ENCODE measurements at regions not wholly inside any gene's neighbourhood (a gene's known extent, or its start where the extent isn't known, plus 50 kb on each side); places are given as distances from the start of the nearest gene placed in this dataset.

GRCh38 chr5:158422653-158423515, 563.9 kb upstream of the CLINT1 start:
- Histone ChIP-seq H3K27ac (ENCODE audit: control insufficient read depth, insufficient read depth) (no peak overlapping the region), H3K36me3 (ENCODE audit: control insufficient read depth in 2 of 2, insufficient read depth in 2 of 2, low read length in 1 of 2) (no peaks in the 10 kb centered on the region), H4K20me1 (ENCODE audit: control insufficient read depth, insufficient read depth) (no peaks in the 10 kb centered on the region), H3K4me3 (no peak overlapping the region), H3K4me2 (ENCODE audit: control insufficient read depth, insufficient read depth) (no peak overlapping the region), H3K9ac (ENCODE audit: control insufficient read depth, insufficient read depth, low read length) (no peak overlapping the region), H3K27me3 (replicated peaks in 1 of 2; ENCODE audit: control insufficient read depth in 2 of 2, insufficient read depth in 2 of 2, low read length in 1 of 2) (no peaks in the 10 kb centered on the region), H3K9me3 (replicated peaks; ENCODE audit: control insufficient read depth, insufficient read depth, low read length) (no peaks in the 10 kb centered on the region; the same call in 1 of the 3 replicates), H3K79me2 (ENCODE audit: control insufficient read depth, insufficient read depth, low read length) (no peaks in the 10 kb centered on the region), H3K4me1 (ENCODE audit: control insufficient read depth, insufficient read depth, low read length) (no peaks in the 10 kb centered on the region), H2AFZ (ENCODE audit: control insufficient read depth, low read depth, low read length) (no peak overlapping the region)
- TF ChIP-seq BCL11A (IDR thresholded peaks at IDR 0.05; ENCODE audit: low read depth, low read length) (no peak), JUNB (IDR thresholded peaks at IDR 0.05) (no peak), POLR2AphosphoS5 (IDR thresholded peaks at IDR 0.05; ENCODE audit: low read length) (no peak), CBX5 (IDR thresholded peaks at IDR 0.05; ENCODE audit: low read depth) (no peak), HDGF (IDR thresholded peaks at IDR 0.05) (no peak), ZNF24 (IDR thresholded peaks at IDR 0.05) (no peak), RB1 (IDR thresholded peaks at IDR 0.05; ENCODE audit: borderline replicate concordance) (no peak), HCFC1 (IDR thresholded peaks at IDR 0.05; ENCODE audit: low read length) (no peak), ZNF207 (IDR thresholded peaks at IDR 0.05; ENCODE audit: borderline replicate concordance) (no peak), NBN (IDR thresholded peaks at IDR 0.05) (no peak), IKZF1 (conservative IDR thresholded peaks at IDR 0.05) (no peak), CHD4 (IDR thresholded peaks at IDR 0.05) (no peak), GATAD2B (conservative IDR thresholded peaks at IDR 0.05; ENCODE audit: low read depth) (no peak)
- TF ChIP-seq, protein P1, sequence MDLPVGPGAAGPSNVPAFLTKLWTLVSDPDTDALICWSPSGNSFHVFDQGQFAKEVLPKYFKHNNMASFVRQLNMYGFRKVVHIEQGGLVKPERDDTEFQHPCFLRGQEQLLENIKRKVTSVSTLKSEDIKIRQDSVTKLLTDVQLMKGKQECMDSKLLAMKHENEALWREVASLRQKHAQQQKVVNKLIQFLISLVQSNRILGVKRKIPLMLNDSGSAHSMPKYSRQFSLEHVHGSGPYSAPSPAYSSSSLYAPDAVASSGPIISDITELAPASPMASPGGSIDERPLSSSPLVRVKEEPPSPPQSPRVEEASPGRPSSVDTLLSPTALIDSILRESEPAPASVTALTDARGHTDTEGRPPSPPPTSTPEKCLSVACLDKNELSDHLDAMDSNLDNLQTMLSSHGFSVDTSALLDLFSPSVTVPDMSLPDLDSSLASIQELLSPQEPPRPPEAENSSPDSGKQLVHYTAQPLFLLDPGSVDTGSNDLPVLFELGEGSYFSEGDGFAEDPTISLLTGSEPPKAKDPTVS (IDR thresholded peaks at IDR 0.05; ENCODE audit: low read depth, low read length), result no peak
- TF ChIP-seq, protein P2, sequence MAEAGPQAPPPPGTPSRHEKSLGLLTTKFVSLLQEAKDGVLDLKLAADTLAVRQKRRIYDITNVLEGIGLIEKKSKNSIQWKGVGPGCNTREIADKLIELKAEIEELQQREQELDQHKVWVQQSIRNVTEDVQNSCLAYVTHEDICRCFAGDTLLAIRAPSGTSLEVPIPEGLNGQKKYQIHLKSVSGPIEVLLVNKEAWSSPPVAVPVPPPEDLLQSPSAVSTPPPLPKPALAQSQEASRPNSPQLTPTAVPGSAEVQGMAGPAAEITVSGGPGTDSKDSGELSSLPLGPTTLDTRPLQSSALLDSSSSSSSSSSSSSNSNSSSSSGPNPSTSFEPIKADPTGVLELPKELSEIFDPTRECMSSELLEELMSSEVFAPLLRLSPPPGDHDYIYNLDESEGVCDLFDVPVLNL (IDR thresholded peaks at IDR 0.05; ENCODE audit: low read depth, low read length), result no peak
- WGBS (ENCODE audit: insufficient coverage, insufficient replicate concordance, low lambda C conversion rate, missing lambda C conversion rate), result 68% methylated on average over 8 of the region's 9 CpGs
- ATAC-seq (no peak), FAIRE-seq (no peak), DNase-seq (ENCODE audit: low read depth, low spot score) (no peak)
- ChIA-PET SMC1A (ENCODE audit: uncharacterized antibody, unreplicated experiment) (interaction anchor here (1.3 to 3.1 kb wide), 5 partner anchors 11 to 123 kb away, joined by 4 to 31 read pairs (median 7); no protein-coding TSS in a partner anchor), RAD21 (ENCODE audit: unreplicated experiment) (no interaction called here), CTCF (interaction anchor here (0.8 to 2.2 kb wide), 3 partner anchors 9 to 118 kb away, joined by 3 to 8 read pairs (median 3); no protein-coding TSS in a partner anchor), POLR2A (interaction anchor here (0.6 to 1.6 kb wide), 2 partner anchors 13 to 394 kb away, joined by 6 read pairs; no protein-coding TSS in a partner anchor)
- in situ Hi-C loops (cut with MboI), result no loop called here
- no TSS peak for BruUV-seq (replicated peaks)
- intact Hi-C loops (cut with micrococcal nuclease; ENCODE audit: unreplicated experiment), result no loop called here
